ENCODE measurements at regions not wholly inside any gene's neighbourhood (a gene's known extent, or its start where the extent isn't known, plus 50 kb on each side); places are given as distances from the start of the nearest gene placed in this dataset.

GRCh38 chr13:68905186-68905585, 1202.4 kb upstream of the ATXN8OS start:
- no peak for TF ChIP-seq ZNF274 (IDR thresholded peaks at IDR 0.05; ENCODE audit: low read depth, low read length)
- no peak for TF ChIP-seq SUZ12 (IDR thresholded peaks at IDR 0.05; ENCODE audit: extremely low read depth, insufficient read depth, insufficient read length)
- TF ChIP-seq YY1 (IDR thresholded peaks at IDR 0.05; ENCODE audit: insufficient read depth, insufficient read length), result no peak
